Stimulated activated CD4-positive, alpha-beta T cell treated with anti-CD3 and anti-CD28 coated beads, TNF-alpha, amount 100 ng/mL, for 48 hours (primary cell): ENCODE measurements at regions not wholly inside any gene's neighbourhood (a gene's known extent, or its start where the extent isn't known, plus 50 kb on each side); places are given as distances from the start of the nearest gene placed in this dataset.

Experiments
- DNase-seq, 3 donors: peaks; one replicate each; pipeline ENCODE4 v3.0.0-alpha.2; 2020; ENCODE audit warnings: low read depth in 3 of 3

DNA sequence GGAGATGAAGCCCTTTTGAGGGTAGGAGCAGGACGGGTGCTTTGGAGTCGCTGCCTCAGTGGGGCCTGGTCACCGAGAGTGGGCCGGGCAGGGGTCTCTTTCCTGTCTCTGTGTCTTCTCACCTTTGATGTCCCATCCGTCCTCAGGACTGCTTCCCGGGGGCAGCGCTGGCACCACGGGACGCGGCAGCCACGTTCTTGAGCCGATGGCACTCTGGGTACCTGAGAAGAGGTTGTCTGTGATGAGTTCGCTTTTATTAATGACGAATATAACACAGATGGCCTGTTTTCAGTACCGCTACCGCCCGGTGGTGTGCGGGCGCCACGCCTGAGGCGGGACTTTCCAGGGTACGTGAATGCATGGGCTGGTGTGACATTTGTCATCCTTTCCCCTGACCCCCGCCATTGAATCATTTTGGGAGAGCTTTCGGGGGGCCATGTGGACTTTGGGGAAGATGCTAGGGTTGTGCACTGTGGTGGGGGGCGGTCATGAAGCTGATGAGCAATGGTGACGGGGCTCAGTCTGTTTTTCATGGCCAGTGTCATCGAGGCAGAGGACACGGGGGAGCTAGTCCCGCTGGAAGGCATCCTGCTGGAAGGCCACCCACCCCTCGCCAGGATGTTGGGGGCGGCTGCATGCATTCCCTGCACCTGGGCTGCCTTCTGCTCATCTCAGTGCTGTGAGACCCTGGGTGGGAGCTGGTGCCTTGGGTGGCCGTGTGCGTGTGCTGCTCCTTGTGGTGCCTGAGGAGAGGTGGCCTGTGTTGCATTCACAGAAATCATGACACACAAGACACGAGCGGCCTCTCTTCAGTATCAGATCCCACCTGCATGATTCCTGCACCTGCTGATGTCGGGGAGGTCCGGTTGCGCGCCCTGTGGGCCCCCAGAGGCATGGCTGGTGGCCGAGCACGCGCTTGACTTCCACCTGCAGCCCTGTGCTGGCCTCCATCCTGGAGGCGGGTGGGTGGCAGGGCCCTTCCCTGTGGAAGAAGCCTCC, 162.5 kb upstream of the RTL1 start:
- no peak for DNase-seq

DNA sequence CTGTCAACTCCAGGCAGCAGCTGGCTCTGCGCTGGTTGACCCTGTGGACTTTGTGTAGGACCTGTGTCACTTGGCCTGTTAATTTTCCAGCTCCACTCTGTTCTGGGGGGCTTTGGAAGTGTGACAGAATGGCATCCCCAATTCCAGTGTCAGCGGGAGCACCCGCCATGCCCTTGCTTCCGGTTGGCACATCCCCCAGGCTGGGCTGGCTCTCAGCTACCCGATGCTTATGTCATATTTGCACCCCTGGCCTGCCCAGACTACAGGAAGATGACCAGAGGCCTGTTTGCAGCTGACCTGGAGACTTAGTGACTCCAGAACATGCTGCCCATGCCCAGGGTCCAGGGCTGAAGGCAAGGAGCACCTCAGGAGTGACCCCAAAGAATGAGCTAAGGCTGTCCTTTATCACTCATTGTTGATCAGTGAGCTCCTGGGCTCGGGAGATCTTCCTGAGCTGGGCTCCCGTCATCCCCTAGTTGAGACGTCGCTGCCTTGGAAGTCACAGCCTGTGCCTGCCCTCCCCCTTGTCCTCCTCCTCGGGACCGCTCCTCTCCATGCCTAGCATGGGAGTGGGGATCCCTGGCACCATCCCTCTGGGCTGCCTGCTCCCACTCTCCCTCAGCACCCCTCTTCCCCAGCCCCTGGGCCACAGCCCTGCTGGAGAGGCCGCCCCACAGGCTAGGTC, 163.4 kb upstream of the RTL1 start:
- DNase-seq, result no peak

DNA sequence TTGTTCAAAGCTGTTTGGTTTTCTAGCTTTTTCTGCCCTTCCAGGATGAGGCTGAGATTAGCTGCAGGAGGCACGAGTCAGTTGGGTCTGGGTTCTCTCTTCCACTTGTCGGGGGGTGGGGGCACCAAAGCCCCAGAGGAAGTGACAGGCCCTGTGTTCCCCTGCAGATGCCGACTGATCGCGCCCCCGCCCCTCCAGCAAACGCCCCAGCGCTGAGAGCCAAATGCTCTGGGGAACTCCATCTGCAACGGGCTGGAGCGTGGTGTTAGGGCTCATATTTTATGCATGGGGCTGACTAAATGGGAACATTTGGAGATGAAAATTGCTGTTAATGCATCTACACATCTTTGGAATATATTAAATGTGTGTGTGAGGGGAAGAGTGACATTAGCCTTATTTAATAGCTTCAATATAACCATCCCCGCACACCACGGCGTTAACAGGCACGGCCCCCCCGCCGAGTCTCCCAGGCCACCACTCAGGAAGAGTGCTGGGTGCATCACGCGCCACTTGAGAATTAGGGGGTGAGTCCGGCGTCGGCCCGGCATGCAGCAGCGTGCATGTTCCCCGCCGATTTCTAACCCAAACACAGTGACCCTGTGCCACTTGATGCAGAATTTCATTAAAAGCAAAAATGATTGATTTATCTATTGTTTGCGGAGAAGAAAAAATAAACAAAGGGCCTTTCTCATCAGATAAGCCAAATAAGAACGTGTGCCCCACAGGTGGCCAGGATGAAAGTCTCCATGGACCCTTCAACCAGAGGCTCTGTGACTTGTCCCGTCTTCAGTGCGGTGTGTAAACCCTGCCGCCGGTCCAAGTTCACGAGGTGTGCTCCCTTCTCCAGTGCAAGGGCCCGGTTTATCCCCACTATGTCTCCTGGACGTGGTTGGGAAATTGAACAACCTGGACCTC, 165.0 kb upstream of the RTL1 start:
- no peak for DNase-seq

DNA sequence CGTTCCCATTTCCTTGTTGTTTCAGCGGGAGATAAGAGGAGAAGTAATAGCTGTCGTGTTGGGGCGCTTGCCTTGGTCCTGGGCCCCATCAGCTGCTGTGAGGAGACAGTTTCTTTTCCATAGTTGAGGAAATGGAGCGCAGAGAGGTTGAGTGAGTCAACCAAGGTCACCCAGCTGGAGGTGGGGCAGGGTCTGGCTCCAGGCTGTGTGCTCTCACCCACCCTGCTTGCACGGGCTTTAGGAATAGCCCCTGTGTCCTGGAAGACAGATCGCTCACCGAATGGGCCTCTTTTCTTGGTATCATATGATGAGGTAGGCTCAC, 165.7 kb upstream of the RTL1 start:
- no peak for DNase-seq

DNA sequence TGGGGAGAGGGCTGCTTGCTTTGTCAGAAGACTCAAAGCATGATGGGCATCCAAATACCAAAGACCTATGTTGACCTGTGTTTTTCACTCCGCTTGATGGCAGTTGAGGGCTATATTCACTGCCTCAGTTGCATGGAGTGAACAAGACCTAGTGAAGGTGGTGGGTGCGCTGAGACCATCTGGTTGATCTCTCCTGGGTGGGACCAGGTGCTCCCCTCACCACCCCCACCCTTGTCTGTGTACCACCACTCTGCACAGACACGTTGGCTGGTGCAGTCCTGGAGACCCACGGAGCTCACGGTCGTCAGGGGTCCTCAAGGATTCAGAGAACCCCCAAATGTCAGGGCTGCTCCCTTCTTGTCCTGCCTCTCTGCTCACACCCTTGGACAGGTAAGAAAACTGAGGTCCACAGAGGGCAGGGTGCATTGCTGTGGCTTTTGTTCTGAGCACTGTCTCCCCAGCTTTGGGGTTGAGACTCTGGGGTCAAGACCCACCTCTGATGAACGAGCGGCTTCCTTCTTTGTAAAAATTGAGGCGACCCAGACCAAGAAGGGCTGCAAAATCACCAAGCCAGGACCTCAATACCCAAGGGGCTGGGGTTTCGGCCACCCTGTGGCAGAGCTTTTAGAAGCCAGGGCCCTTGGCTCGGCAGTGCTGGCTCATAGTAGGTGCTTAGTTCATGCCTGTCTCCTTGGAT, 166.3 kb upstream of the RTL1 start:
- no peak for DNase-seq

DNA sequence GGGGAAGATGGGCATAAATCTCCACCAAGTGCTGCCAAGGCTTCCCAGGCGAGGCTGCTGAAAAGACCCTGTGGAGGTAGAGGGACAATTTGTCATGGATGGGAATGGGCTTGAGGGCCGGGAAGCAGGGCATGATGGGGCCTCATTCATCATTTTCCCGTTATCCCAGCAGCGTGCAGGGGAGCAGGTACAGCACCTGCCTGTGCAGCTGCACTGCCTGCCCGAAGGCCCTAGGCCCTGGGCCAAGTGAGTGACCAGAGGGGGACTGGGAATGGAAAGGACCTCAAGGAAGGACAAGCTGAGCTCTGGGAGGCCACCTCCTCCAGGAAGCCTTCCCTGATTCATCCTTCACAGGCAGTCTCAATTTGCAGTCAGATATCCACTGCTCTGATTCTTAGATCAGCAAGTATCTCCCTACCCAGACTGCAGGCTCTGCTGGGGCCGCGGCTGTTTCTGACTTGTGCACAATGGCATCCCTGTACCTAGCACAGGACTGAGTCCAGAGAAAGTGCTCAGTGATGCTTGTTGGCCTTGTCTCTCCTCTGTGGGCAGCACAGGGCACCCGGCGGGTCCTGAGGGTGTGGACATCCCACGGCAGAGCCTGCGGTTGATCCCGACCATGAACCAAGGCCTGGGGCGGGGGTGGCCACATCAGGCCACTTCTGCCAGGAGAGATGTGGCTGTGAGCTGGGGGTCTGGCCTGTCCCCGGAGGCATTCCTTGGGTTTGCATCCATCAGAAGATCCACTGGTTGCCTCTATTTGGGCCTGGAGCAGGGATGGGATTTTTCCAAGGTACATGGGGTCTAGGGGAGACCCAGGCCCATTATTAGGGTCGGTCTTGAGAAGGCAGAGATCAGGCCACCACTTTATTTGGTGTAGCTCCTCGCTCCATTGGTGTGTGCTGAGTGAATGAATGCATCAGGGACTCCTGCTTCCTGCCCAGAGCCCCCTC, 167.3 kb upstream of the RTL1 start:
- DNase-seq, result no peak

DNA sequence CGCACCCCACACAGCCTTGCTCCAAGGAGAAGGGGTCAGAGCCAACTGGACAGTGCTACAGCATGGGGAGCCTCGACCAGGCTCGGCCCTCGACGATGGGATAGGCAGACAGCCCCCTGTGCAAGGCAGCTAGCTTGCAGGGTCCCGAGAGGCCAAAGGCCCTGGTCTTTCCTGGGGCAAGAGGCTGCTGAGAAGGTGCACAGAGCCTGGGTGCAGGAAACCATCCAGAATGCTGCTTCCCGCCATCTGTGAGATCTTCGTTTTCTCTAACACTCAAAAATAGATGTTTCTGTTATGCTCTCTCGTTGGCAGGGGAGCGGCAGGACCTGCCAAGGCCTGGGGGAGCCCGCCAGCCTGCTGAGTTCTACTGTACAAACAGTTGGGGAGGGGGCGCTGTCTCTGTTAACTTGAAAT, 168.0 kb upstream of the RTL1 start:
- DNase-seq, result no peak

DNA sequence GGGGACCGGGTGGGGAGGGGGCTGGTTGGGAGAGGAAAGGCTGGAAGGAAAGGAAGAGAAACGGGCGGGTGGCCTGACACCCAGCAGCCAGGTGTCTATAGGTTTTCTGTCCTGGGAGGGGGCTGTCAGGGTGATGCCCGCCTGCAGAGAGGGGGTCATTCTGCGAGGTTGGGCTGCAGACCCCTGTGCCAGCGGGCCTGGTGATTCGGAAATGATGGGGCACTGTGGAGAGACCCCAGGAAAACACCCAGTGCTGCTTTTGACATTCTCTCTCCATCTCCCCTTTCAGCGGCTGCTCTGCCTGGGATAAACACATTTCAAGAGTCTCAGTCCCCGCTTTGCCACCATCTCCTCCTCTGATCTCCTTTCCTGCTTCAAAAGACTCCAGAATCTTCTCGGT, 168.5 kb upstream of the RTL1 start:
- DNase-seq, result no peak

DNA sequence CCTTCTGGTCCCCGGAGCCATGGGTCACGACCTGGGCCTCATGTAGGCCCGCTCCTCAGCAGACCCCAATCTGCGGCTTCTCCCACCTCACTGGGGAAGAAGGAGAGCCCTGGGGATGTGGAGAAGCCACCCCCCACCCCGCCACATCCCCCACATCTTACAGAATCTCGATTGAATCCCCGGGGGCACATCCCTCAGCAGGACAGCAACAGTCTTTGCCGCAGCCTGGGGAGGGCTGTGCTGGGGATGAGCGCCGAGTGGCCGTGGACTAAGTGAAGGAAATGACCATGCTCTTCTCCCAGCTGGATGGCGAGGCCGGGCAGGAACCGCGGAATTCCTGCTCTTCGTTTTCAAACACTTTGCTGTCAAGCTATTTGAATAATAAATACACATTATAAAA, 169.0 kb upstream of the RTL1 start:
- no peak for DNase-seq

DNA sequence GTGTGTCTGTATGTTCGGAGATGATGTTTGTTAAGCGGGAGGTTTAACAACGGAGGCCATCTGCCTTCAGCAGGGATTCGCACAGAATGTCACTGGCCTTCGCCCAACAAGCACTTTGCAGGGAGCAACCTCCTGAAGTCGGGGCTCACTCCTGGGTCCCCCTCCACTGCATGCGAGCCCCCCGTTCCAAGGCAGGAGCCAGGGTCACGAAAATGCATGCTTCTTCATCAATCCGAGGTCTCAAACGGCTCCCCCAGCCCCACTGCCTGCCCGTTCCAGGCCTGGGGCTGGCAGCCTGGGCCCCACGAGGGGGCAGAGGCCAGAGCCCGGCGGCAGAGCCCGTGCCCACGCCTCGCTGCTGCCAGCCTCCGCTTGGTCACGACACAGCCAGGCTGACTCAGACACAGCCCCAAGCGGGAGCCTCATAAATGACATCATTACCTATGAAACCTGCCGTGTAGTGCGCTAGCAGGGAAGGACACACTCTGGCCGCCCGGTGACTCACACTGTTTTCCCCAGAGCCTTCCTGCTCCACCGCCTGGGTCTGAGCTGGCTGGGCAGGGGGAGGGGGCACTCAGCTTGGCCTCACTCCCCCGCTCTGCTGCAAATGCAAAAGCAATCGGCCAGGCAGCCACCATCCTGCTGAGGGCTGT, 169.5 kb upstream of the RTL1 start:
- DNase-seq, result peak in 2 of 3 donors; percentile 9 to 28

DNA sequence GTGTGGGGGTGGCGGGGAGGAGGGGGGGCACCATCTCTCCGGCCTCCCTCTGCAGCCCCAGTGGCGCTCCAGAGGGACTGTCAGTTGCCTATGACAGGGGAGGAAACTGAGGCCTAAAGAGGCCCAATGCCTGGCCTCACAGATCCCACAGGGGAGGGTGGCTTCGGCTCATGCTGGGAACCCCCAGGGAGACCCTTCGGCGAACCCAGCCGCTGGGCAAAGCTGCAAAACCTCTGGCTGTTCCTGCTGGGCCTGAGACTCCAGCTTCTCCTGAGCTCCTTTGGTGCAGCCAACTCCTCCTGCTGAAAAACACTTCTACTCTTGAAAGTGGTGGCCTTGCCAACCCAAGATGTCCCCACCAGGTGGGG, 170.1 kb upstream of the RTL1 start:
- DNase-seq, result no peak

DNA sequence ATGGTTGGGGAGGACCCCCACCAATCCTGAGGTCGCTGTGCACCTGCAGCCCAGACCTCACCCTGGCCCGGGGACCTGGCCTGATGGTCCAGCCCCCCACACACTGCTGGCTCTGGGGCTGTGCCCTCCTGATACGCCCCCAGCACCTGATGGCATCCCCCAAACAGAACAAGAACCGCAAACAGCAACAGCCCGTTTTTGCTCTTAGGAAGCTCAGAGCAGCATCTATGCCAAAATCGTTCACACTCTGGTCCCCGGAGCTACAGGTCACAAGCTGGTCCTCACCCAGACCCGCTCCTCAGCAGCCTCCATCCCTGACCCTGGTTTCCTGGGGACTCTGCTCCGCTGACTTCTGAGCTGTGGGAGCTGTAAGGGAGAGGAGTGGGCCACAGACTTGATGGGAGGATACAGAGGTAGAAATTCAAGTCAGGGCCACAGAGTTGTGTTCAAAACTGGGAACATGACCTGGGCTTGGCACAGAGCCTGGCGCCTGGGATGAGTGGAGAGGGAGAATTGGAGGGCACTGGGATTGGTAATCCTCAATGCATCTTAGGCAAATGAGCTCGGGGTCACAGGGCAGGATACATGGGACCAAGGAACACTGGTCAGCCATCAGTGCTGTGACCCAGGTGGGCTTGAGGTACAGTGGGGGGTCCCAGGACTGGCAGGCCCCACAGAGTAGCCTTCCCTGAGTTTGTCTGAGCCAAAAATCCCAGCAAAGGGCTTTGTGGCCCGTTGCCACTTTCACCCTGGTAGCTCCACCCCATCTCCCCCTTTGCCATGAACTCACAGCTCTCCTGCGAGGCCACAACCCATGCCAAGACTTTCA, 170.9 kb upstream of the RTL1 start:
- DNase-seq, result no peak

DNA sequence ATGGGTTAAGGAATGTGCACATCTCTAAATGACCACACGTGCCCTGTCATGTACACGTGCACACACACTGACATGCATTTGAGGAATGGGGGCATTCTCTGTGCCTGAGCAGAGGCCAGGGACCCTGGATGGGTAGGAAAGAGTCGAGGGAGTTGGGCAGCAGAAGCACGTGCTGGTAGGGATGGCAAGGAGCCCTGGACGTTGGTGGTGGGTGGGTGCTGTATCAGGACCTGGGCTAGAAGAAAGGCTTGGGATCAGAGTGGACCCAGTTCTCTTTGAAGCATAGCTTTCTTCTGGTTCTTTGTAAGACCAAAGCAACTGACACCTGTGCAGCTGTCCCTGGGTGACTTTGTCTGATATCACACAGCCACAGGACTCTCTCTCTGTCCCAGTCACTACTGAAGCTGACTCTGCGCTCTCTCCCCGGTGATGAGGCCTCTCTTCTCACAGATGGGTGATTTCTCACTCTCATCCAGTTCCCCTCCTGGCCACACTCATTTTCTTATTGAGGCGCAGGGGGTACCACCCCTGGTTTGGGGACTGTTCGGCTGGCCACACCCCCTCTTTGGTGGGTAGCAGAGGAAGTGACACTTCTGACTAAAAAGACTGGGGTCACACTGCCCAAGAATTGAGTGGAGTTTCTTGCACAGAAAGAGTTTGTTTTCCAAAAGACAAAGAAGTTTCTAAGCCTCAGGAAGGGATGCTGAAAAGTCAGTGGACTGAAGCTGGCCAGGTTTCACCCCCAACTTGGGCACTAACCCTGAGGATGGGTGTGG, 171.7 kb upstream of the RTL1 start:
- DNase-seq, result no peak

DNA sequence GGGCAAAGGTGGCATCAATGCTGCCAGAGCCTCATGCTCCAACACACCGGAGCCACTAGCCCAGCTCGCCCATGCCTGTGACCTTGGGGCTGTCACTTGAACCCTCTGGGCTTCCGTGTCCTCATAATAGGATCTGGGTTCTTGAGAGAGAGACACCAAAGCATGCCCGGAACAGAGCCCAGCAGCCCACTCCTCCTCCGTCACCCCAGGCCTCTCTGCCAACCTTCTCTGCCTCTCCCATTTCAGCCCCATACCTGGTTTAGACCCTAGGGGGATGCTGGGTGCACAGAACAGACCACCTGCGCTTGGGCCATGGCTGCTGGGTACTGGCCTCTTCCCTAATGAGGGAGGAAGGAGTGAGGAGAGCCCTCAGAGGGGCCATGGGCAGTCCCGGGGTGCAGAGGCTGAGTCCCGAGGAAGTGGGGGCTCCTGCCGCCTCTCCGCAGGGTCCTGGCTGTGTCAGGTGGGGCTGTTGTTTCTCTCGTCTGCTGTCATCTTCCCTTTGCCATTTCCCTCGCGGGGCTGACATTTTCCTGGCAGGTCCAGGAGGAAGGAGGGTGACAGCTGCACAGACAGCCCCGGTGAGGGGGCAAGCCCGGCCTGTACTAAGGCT, 172.4 kb upstream of the RTL1 start:
- DNase-seq, result no peak

DNA sequence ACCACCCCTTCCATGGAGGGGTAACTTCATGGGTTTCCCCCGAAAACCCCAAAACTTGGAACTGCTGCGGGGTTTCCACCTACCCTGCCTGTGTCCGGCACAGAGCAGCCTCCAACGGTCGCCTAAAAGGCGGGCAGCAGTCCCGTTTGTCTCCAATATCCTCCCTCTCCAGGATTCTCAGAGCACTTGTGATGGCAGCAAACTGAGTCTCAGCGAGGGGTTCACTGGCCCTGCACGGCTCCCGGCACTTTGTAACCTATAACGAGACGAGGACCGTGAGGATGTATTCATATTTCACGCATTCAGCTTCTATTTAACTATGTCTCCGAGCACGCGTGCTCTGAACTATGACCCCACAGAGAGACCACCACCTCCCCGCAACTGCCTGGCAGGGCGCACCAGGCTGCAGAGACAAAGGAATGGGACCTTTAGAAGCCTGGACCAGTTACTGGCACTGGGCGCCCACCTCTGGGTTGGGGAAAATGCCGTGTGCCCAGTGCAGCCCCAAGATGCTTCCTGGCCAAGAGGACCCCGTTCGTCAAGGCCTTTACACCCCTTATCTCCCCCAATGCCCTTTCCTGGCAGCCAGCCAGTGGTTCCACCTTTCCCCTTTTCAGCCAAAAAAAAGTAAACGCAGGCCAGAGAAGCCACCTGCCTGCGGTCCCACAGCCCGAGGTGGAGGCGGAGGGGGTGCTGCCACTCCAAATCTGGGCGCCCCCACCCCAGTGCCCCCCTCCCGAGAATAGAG, 173.1 kb upstream of the RTL1 start:
- no peak for DNase-seq

DNA sequence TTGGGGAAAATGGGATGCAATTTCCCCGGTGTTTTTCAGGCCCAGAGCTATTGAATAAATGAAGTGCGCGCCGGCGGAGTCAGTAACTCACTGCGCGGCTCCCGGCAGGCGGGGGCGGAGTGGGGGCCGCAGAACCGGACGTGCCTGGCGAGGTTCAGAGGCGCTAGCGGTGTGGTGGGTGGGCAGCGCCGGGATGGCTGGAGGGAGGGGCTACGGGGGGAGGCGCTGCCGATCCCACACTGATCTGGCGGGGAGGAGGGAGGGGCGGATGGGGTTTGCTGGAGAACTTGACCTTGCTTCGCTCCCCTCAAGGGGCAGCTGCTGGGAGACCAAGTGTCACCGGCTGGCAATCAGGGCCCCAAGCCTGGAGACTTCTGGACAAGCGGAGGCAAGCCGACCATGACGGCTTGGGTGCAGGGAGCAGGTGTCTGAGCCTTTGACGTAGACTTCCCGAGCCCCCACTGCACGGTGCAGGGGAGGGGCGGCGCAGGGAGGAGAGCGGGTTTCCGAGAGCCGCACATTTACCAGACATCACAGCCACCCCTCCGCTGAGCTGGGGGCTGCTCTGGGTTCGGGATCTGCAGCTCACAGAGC, 174.1 kb upstream of the RTL1 start:
- DNase-seq, result no peak
